ENCODE measurements at regions not wholly inside any gene's neighbourhood (a gene's known extent, or its start where the extent isn't known, plus 50 kb on each side); places are given as distances from the start of the nearest gene placed in this dataset.

GRCh38 chr15:79515300-79516027, 83.3 kb downstream of the MINAR1 start:
- CTCF ChIA-PET, result no interaction called here
- POLR2A ChIA-PET, result no interaction called here
- no peak for ATAC-seq (ENCODE audit: low read depth)
- no peak overlapping the region for H3K4me3 Mint-ChIP-seq
- no peak for DNase-seq
- intact Hi-C loops (cut with micrococcal nuclease), result no loop called here
- no peak for TF ChIP-seq CTCF (IDR thresholded peaks at IDR 0.05)
- H3K4me1 Mint-ChIP-seq, result no peaks in the 10 kb centered on the region
- H3K9me3 Mint-ChIP-seq, result no peaks in the 10 kb centered on the region
- peaks cover 5% of the 10 kb centered on the region for H3K27me3 Mint-ChIP-seq
- H3K36me3 Mint-ChIP-seq (ENCODE audit: low read depth), result no peaks in the 10 kb centered on the region
- H3K27ac Mint-ChIP-seq, result no peak overlapping the region

GRCh38 chr15:79516155-79516554, 84.0 kb downstream of the MINAR1 start:
- no peak for DNase-seq
- no peak for ATAC-seq (ENCODE audit: low read depth)
- Mint-ChIP-seq H3K4me1 (no peaks in the 10 kb centered on the region), H3K9me3 (no peaks in the 10 kb centered on the region), H3K27me3 (peaks cover 7% of the 10 kb centered on the region), H3K27ac (no peak overlapping the region), H3K4me3 (no peak overlapping the region), H3K36me3 (ENCODE audit: low read depth) (no peaks in the 10 kb centered on the region)
- intact Hi-C loops (cut with micrococcal nuclease), result no loop called here
- no peak for TF ChIP-seq CTCF (IDR thresholded peaks at IDR 0.05)
- ChIA-PET POLR2A (no interaction called here), CTCF (no interaction called here)

- H3K9me3 Mint-ChIP-seq, result no peaks in the 10 kb centered on the region
- H3K4me1 Mint-ChIP-seq, result no peaks in the 10 kb centered on the region
- no peak overlapping the region for H3K4me3 Mint-ChIP-seq
- POLR2A ChIA-PET, result no interaction called here
- intact Hi-C loops (cut with micrococcal nuclease), result no loop called here
- no peak for DNase-seq
- TF ChIP-seq CTCF (IDR thresholded peaks at IDR 0.05), result no peak
- ATAC-seq (ENCODE audit: low read depth), result no peak
- H3K27me3 Mint-ChIP-seq, result peaks cover 7% of the 10 kb centered on the region
- CTCF ChIA-PET, result no interaction called here
- no peaks in the 10 kb centered on the region for H3K36me3 Mint-ChIP-seq (ENCODE audit: low read depth)
- no peak overlapping the region for H3K27ac Mint-ChIP-seq
Measured at GRCh38 chr15:79516646-79517045, 84.5 kb downstream of the MINAR1 start.

GRCh38 chr15:79519628-79520027, 87.5 kb downstream of the MINAR1 start:
- TF ChIP-seq CTCF (IDR thresholded peaks at IDR 0.05), result no peak
- ATAC-seq (ENCODE audit: low read depth) (no peak), DNase-seq (no peak)
- CTCF ChIA-PET, result no interaction called here
- Mint-ChIP-seq H3K9me3 (no peaks in the 10 kb centered on the region), H3K36me3 (ENCODE audit: low read depth) (no peaks in the 10 kb centered on the region), H3K27ac (no peak overlapping the region), H3K4me1 (no peaks in the 10 kb centered on the region), H3K27me3 (peaks cover 6% of the 10 kb centered on the region), H3K4me3 (no peak overlapping the region)
- intact Hi-C loops (cut with micrococcal nuclease), result no loop called here
- POLR2A ChIA-PET, result no interaction called here

GRCh38 chr15:79520654-79521053, 88.5 kb downstream of the MINAR1 start:
- no peak for TF ChIP-seq CTCF (IDR thresholded peaks at IDR 0.05)
- CTCF ChIA-PET, result no interaction called here
- POLR2A ChIA-PET, result no interaction called here
- Mint-ChIP-seq H3K4me1 (no peaks in the 10 kb centered on the region), H3K4me3 (no peak overlapping the region), H3K27ac (no peak overlapping the region), H3K36me3 (ENCODE audit: low read depth) (no peaks in the 10 kb centered on the region), H3K9me3 (no peaks in the 10 kb centered on the region), H3K27me3 (peaks cover 7% of the 10 kb centered on the region)
- ATAC-seq (ENCODE audit: low read depth), result no peak
- intact Hi-C loops (cut with micrococcal nuclease), result no loop called here
- no peak for DNase-seq
